ENCODE measurements at regions not wholly inside any gene's neighbourhood (a gene's known extent, or its start where the extent isn't known, plus 50 kb on each side); places are given as distances from the start of the nearest gene placed in this dataset.

- TF ChIP-seq CTCF (IDR thresholded peaks at IDR 0.05) (no peak), POLR2A (IDR thresholded peaks at IDR 0.05) (no peak)
Measured at GRCh38 chr9:118515947-118516346, 811.7 kb downstream of the TLR4 start.
